ENCODE measurements at regions not wholly inside any gene's neighbourhood (a gene's known extent, or its start where the extent isn't known, plus 50 kb on each side); places are given as distances from the start of the nearest gene placed in this dataset.

DNA sequence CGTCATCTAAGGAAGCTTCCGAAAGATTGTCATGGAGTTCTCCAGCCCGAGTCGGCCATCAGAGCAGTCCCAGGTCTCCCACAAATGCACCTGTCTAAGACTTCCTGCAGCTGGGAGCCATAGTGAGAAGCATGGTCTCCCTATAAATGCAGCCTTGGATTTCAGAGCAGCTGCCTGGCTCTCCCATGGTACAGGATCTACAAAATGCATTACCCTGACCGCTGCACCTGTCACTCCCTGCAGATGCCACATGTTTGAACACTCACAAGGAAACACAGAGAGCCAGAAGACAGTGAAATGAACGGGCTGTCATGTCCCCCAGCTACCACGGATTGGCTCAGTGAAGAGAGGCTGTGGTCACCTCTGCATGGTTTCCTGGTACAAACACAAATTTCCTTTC lies 702.7 kb downstream of the MED13L start:
- Histone ChIP-seq H3K9me3 (no peaks in the 10 kb centered on the region), H3K4me3 (no peak overlapping the region), H3K4me1 (peaks cover 8% of the 10 kb centered on the region), H3K27ac (no peak overlapping the region), H3K4me2 (no peak overlapping the region)
- TF ChIP-seq FOXS1 (CRISPR knock-in tag; IDR thresholded peaks at IDR 0.05) (no peak), BHLHE40 (IDR thresholded peaks at IDR 0.05; ENCODE audit: low read depth, low read length) (no peak), HDAC2 (IDR thresholded peaks at IDR 0.05) (no peak), HES2 (IDR thresholded peaks at IDR 0.05) (no peak), EP300 (IDR thresholded peaks at IDR 0.05) (no peak), PBX3 (IDR thresholded peaks at IDR 0.05) (no peak), RAD21 (conservative IDR thresholded peaks at IDR 0.05 in 1 of 2, IDR thresholded peaks at IDR 0.05 in 1 of 2) (no peak), ATOH8 (CRISPR knock-in tag; IDR thresholded peaks at IDR 0.05; ENCODE audit: low read depth) (no peak), KDM5A (IDR thresholded peaks at IDR 0.05) (no peak), NPAS2 (CRISPR knock-in tag; IDR thresholded peaks at IDR 0.05; ENCODE audit: borderline replicate concordance) (no peak), HOXB5 (CRISPR knock-in tag; IDR thresholded peaks at IDR 0.05) (no peak), SMC3 (IDR thresholded peaks at IDR 0.05) (no peak), POLR2AphosphoS2 (conservative IDR thresholded peaks at IDR 0.05; ENCODE audit: low read length) (no peak), HOXA7 (CRISPR knock-in tag; IDR thresholded peaks at IDR 0.05) (no peak), POLR2A (IDR thresholded peaks at IDR 0.05; ENCODE audit: low read length) (no peak)
- TF ChIP-seq, protein P1, sequence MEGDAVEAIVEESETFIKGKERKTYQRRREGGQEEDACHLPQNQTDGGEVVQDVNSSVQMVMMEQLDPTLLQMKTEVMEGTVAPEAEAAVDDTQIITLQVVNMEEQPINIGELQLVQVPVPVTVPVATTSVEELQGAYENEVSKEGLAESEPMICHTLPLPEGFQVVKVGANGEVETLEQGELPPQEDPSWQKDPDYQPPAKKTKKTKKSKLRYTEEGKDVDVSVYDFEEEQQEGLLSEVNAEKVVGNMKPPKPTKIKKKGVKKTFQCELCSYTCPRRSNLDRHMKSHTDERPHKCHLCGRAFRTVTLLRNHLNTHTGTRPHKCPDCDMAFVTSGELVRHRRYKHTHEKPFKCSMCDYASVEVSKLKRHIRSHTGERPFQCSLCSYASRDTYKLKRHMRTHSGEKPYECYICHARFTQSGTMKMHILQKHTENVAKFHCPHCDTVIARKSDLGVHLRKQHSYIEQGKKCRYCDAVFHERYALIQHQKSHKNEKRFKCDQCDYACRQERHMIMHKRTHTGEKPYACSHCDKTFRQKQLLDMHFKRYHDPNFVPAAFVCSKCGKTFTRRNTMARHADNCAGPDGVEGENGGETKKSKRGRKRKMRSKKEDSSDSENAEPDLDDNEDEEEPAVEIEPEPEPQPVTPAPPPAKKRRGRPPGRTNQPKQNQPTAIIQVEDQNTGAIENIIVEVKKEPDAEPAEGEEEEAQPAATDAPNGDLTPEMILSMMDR (IDR thresholded peaks at IDR 0.05): no peak
- TF ChIP-seq, protein P2, sequence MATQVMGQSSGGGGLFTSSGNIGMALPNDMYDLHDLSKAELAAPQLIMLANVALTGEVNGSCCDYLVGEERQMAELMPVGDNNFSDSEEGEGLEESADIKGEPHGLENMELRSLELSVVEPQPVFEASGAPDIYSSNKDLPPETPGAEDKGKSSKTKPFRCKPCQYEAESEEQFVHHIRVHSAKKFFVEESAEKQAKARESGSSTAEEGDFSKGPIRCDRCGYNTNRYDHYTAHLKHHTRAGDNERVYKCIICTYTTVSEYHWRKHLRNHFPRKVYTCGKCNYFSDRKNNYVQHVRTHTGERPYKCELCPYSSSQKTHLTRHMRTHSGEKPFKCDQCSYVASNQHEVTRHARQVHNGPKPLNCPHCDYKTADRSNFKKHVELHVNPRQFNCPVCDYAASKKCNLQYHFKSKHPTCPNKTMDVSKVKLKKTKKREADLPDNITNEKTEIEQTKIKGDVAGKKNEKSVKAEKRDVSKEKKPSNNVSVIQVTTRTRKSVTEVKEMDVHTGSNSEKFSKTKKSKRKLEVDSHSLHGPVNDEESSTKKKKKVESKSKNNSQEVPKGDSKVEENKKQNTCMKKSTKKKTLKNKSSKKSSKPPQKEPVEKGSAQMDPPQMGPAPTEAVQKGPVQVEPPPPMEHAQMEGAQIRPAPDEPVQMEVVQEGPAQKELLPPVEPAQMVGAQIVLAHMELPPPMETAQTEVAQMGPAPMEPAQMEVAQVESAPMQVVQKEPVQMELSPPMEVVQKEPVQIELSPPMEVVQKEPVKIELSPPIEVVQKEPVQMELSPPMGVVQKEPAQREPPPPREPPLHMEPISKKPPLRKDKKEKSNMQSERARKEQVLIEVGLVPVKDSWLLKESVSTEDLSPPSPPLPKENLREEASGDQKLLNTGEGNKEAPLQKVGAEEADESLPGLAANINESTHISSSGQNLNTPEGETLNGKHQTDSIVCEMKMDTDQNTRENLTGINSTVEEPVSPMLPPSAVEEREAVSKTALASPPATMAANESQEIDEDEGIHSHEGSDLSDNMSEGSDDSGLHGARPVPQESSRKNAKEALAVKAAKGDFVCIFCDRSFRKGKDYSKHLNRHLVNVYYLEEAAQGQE (IDR thresholded peaks at IDR 0.05): no peak
- TF ChIP-seq, protein P3, sequence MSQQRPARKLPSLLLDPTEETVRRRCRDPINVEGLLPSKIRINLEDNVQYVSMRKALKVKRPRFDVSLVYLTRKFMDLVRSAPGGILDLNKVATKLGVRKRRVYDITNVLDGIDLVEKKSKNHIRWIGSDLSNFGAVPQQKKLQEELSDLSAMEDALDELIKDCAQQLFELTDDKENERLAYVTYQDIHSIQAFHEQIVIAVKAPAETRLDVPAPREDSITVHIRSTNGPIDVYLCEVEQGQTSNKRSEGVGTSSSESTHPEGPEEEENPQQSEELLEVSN (IDR thresholded peaks at IDR 0.05; ENCODE audit: borderline replicate concordance, low read depth): no peak
- TF ChIP-seq, protein P4, sequence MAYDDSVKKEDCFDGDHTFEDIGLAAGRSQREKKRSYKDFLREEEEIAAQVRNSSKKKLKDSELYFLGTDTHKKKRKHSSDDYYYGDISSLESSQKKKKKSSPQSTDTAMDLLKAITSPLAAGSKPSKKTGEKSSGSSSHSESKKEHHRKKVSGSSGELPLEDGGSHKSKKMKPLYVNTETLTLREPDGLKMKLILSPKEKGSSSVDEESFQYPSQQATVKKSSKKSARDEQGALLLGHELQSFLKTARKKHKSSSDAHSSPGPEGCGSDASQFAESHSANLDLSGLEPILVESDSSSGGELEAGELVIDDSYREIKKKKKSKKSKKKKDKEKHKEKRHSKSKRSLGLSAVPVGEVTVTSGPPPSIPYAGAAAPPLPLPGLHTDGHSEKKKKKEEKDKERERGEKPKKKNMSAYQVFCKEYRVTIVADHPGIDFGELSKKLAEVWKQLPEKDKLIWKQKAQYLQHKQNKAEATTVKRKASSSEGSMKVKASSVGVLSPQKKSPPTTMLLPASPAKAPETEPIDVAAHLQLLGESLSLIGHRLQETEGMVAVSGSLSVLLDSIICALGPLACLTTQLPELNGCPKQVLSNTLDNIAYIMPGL (CRISPR knock-in tag; IDR thresholded peaks at IDR 0.05; ENCODE audit: borderline replicate concordance): no peak
- TF ChIP-seq, protein P5, sequence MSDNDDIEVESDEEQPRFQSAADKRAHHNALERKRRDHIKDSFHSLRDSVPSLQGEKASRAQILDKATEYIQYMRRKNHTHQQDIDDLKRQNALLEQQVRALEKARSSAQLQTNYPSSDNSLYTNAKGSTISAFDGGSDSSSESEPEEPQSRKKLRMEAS (IDR thresholded peaks at IDR 0.05): no peak
- no peak for DNase-seq (ENCODE audit: low read depth in 1 of 2, low spot score in 1 of 2)
- ChIA-PET CTCF (interaction anchor here (1.0 kb wide), 1 partner anchor 28 kb away, joined by 3 read pairs; no protein-coding TSS in a partner anchor), POLR2A (no interaction called here)
- no peak for ATAC-seq
- 32% methylated on average over 7 of the region's 7 CpGs for WGBS (ENCODE audit: missing lambda C conversion rate)
- FAIRE-seq: no peak

All from A549 (cell line).